ENCODE measurements at regions not wholly inside any gene's neighbourhood (a gene's known extent, or its start where the extent isn't known, plus 50 kb on each side); places are given as distances from the start of the nearest gene placed in this dataset.

DNA sequence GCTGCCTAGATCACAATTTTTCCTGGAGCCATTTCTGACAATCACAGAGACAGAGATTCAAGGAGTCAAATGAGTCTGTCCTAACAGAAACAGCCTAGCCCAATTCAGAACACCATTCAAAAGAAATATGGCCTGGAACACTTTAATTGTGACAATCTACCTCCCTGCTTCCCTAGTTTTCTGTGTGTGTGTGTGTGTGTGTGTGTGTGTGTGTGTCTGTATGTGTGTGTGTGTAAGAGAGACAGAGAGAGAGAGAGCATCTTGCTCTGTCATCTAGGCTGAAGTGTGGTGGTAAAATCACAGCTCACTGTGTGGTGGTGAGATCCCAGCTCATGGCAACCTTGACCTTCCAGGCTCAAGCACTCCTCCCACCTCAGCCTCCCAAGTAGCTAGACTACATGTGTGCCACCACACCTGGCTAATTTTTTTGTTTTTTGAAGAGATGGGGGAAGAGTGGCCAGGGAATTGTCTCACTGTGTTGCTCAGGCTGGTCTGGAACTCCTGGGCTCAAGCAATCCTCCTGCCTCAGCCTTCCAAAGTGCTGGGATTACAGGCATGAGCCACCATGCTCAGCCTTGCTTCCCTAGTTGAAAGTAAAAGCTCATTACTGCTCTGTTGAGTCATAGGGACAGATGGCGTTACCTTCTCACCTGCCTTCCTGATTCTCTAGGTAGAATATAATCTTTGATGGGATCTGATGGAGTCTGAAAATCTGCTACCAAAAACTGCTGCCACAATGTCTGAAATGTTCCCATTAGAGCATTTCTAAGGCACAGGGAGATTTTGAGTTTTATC, 89.6 kb upstream of the BEND6 start:
- ChIA-PET POLR2A (no interaction called here), CTCF (interaction anchor here (1.0 kb wide), 1 partner anchor 13 kb away, joined by 4 read pairs; no protein-coding TSS in a partner anchor)

- POLR2A ChIA-PET = no interaction called here
- CTCF ChIA-PET = no interaction called here
Measured at GRCh38 chr6:56864171-56864616, 90.7 kb upstream of the BEND6 start.

GRCh38 chr6:56863366-56863765, 91.5 kb upstream of the BEND6 start:
- POLR2A ChIA-PET = no interaction called here
- CTCF ChIA-PET = interaction anchor here (0.5 kb wide), 1 partner anchor 1461 kb away, joined by 3 read pairs; no protein-coding TSS in a partner anchor

- CTCF ChIA-PET = interaction anchor here (0.5 to 1.0 kb wide), 2 partner anchors 158 to 1461 kb away, joined by 3 read pairs; no protein-coding TSS in a partner anchor
- POLR2A ChIA-PET = no interaction called here
Measured at GRCh38 chr6:56862415-56863175, 92.3 kb upstream of the BEND6 start.

GRCh38 chr6:56860475-56860874, 94.4 kb upstream of the BEND6 start:
- CTCF ChIA-PET = no interaction called here
- POLR2A ChIA-PET = no interaction called here

- ChIA-PET POLR2A (no interaction called here), CTCF (no interaction called here)
Measured at GRCh38 chr6:56856036-56856580, 98.8 kb upstream of the BEND6 start.

DNA sequence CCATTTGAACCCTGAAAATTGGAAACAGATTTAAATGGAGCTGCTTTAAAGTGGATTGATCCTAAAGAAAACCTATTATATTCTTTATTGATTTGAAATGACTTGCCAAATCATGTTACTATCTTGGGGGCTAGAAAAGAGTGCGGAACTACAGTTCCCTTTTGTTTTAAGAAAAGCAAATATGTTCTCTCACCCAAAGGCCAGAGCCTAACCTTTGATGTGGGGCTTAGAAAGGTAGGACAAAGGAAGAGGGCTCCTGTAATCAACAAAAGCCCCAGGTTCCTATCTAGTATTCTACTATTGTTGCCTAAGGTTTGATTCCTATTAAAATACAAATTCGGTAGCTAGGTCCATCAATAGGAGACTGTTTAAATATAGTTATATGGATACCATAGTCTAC, 100.8 kb upstream of the BEND6 start:
- ChIA-PET CTCF (no interaction called here), POLR2A (no interaction called here)

GRCh38 chr6:56853541-56853940, 101.4 kb upstream of the BEND6 start:
- CTCF ChIA-PET = no interaction called here
- POLR2A ChIA-PET = no interaction called here

DNA sequence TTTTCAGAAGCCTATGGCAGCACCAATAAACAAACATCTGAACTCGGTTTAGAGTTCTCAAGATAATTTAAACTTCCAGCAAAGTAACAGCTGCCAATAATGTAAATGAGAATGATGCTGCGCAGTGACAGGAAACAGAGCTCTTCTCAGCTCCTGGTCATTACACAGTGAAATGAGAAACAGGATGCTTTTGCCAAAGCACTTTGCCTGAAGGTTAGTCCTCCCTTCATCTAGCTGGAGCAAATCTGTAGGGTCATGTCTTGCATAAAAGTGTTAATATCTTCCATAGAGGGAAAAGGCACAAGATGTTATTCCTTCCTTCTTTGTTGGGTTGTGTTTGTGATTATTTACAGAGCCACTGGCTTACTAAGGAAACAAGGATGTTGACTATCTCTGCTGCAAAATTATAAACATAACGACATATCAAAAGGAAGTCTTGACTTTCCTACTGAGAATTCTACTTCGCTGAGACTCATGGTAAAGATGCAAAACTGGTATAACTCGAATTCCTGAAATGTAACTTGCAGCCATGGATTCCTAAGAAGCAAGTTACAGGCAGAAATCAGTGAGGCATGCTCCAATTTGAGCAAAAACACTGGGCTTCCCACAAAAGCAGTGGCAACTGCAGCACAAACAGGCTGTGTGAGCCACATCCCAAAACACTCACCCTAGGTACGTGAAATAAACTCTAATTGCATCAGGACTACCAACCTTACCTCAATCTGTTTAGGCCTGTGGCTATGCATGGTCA, 102.5 kb upstream of the BEND6 start:
- ChIA-PET CTCF (interaction anchor here (1.1 kb wide), 1 partner anchor 13 kb away, joined by 4 read pairs; no protein-coding TSS in a partner anchor), POLR2A (no interaction called here)

- POLR2A ChIA-PET = interaction anchor here (0.7 kb wide), 1 partner anchor 369 kb away, joined by 3 read pairs; no protein-coding TSS in a partner anchor
- CTCF ChIA-PET = interaction anchor here (1.1 kb wide), 2 partner anchors 14 to 49 kb away, joined by 4 read pairs; no protein-coding TSS in a partner anchor
Measured at GRCh38 chr6:56851541-56852259, 103.2 kb upstream of the BEND6 start.

DNA sequence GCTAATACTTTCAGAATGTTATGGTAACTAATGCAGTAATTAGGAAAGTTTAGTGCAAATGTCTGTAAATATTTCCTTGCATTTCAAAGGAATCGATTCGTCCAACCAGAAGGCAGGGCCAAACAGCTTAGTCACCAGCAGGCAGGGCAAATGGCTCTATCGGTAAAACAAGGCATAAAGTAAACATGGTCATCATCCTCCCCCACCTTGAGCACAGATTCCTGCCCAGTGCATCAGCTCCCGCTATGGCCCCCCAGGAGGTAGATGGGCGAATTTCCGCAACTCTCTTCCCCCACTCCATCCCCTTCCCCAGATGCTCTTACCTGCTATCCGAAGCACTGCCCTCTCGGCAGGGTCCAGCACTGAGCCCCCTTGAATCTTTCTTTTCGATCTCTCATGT, 103.8 kb upstream of the BEND6 start:
- CTCF ChIA-PET = interaction anchor here (1.1 kb wide), 2 partner anchors 14 to 49 kb away, joined by 4 read pairs; no protein-coding TSS in a partner anchor
- POLR2A ChIA-PET = no interaction called here

DNA sequence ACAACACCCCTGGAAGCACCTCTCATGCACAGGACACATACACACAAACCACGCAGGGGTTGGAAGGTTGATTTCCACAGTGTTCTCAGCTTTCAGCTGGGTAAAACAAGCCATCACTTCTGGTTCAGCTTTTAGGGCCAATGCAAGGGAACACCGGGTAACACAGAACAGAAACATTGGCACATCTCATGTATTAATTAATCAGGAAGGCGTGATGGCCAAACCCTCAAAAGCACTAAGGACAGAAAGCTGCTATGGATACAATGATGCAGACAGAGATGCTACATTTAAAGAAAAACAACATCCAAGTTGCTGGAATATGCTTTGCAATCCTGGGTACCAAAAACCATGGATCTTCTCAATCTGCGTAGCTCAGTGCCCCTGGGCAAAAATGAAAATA, 104.3 kb upstream of the BEND6 start:
- POLR2A ChIA-PET = no interaction called here

GRCh38 chr6:56849896-56850295, 105.0 kb upstream of the BEND6 start:
- ChIA-PET POLR2A (no interaction called here), CTCF (no interaction called here)

More for the DNA sequence above, 104.3 kb upstream of the BEND6 start:
- CTCF ChIA-PET = interaction anchor here (1.1 kb wide), 1 partner anchor 50 kb away, joined by 4 read pairs; no protein-coding TSS in a partner anchor

DNA sequence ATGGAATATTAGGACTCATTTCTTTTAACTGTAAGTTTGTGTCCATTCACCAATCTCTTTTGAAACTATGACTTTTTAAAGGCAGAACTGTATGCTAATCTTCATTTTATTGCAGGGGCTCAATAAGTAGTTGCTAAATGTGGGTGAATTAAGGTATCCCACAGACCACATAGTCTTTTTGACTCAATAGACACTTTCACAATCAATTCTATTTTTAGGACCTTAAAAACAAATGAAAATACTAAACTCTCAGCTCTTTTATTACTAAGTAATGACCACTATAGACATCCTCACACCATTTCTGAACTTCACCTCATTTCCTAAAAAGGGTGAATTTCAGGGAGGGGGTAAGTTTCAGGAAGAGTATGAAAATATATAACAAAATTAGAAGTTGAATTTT, 106.8 kb upstream of the BEND6 start:
- ChIA-PET CTCF (no interaction called here), POLR2A (no interaction called here)

GRCh38 chr6:56845032-56845431, 109.9 kb upstream of the BEND6 start:
- ChIA-PET POLR2A (no interaction called here), CTCF (no interaction called here)

DNA sequence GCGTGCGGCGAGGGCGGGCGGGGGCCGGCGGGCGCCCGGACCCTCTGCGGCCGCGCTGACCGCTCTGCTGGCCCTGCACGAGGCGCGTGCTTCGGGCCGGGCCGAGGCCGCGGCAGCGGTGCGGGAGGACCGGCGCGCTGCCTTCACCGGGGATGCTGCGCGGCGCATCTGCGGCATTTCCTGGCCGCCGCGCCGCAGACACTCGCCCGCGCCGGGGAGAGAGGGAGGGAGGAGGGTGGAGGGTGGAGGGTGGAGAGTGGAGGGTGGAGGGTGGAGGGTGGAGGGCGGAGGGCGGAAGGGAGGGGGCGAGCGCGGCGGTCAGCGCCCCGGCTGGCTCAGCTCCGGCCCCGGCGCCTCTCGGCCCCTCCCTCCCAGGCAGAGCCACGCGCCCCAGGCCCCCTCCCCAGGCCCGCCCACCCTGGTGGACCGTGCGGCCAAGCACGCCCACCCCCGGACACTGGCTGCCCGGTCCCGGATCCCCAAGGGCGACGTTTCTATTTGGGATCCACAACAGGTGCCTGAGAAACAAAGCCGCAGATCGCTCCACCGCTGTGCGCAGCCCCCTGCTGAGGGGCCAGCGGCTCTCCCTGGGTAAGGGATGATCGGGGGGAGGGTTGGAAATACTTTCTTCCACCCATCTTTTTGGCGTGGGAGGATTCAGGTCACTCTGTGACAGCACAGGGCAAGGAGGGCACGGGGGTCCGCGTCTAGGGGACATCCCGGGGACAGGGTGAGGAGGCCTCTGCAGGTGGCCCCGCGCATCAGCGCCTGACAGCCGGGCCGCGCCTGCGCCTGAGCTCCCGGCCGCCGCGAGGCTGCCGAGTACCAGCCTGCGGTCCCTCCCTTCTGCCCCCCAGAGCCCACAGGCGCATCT, 111.2 kb upstream of the BEND6 start:
- ChIA-PET POLR2A (no interaction called here), CTCF (no interaction called here)

- ChIA-PET CTCF (no interaction called here), POLR2A (no interaction called here)
Measured at GRCh38 chr6:56842686-56843475, 112.0 kb upstream of the BEND6 start.

GRCh38 chr6:56841751-56842150, 113.2 kb upstream of the BEND6 start:
- ChIA-PET CTCF (no interaction called here), POLR2A (no interaction called here)
